HFFc6 (cell line): ENCODE measurements at regions not wholly inside any gene's neighbourhood (a gene's known extent, or its start where the extent isn't known, plus 50 kb on each side); places are given as distances from the start of the nearest gene placed in this dataset.

Experiments
- DNase-seq: peaks from one replicate; pipeline ENCODE4 v3.0.0-alpha.2; 2018
- H3K27ac Mint-ChIP-seq: 2 replicates; pipeline ENCODE4 v1.8.0; 2020; ENCODE audit warnings: mild to moderate bottlenecking, mixed read lengths
- H3K27me3 Mint-ChIP-seq: 2 replicates; pipeline ENCODE4 v1.8.0; 2021; ENCODE audit warnings: mild to moderate bottlenecking, moderate library complexity, mixed read lengths; ENCODE audit not compliant: insufficient read depth
- H3K36me3 Mint-ChIP-seq: 2 replicates; pipeline ENCODE4 v1.8.0; 2021; ENCODE audit warnings: low read depth, mixed read lengths
- H3K4me1 Mint-ChIP-seq: 2 replicates; pipeline ENCODE4 v1.8.0; 2020; ENCODE audit warnings: low read depth, mixed read lengths
- H3K4me3 Mint-ChIP-seq: 2 replicates; pipeline ENCODE4 v1.8.0; 2020; ENCODE audit warnings: mild to moderate bottlenecking, moderate library complexity, mixed read lengths
- H3K9me3 Mint-ChIP-seq: 2 replicates; pipeline ENCODE4 v1.8.0; 2020; ENCODE audit warnings: mild to moderate bottlenecking, mixed read lengths
- TF ChIP-seq, protein P1 (sequence below): fragments of 200-600 bp; sonication (generic); IDR thresholded peaks from 2 replicates; pipeline ENCODE4 v1.5.0; 2021; ENCODE audit warnings: antibody characterized with exemption, mild to moderate bottlenecking

DNA sequence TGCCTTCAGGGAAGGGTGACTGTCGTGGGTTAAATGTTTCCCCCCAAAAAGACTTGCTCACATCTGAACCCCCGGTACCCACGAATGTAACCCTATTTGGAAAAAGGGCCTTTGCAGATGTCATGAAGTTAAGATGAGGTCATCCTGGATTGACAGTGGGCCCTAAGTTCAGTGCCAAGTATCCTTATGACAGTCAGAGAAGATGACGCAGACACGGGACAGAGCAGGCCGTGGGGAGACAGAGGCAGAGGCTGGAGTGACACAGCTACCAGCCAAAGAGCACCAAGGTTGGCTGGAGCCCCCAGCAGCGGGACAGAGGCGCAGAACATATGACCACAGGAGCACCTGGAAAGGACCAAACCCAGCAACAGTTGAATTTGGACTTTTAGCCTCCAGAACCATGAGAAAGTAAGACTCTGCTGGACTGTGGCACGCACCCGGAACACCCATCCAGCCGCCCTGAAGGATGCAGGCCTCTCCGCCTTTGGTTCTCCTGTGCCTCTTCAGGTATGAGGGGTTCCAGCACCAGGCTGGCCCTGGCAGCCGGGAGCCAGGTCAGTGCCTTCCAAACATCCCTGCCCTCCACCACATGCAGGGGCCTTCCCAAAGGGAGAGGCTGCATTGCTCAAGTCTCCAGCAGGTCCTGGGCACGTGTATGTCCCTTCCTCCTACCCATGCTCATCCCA is 104.0 kb downstream of the FOXL1 start:
- no peak for DNase-seq
- Mint-ChIP-seq H3K27ac (peak overlapping the region; percentile 40; the same call in 1 of the 2 replicates), H3K4me3 (no peak overlapping the region), H3K27me3 (peaks cover 3% of the 10 kb centered on the region), H3K4me1 (peaks cover 48% of the 10 kb centered on the region), H3K36me3 (peaks cover 6% of the 10 kb centered on the region; the same call in 1 of the 2 replicates), H3K9me3 (0 out of 2 replicates have a peak, but pooled peaks cover 4% of the 10 kb centered on the region)
- TF ChIP-seq, protein P1, sequence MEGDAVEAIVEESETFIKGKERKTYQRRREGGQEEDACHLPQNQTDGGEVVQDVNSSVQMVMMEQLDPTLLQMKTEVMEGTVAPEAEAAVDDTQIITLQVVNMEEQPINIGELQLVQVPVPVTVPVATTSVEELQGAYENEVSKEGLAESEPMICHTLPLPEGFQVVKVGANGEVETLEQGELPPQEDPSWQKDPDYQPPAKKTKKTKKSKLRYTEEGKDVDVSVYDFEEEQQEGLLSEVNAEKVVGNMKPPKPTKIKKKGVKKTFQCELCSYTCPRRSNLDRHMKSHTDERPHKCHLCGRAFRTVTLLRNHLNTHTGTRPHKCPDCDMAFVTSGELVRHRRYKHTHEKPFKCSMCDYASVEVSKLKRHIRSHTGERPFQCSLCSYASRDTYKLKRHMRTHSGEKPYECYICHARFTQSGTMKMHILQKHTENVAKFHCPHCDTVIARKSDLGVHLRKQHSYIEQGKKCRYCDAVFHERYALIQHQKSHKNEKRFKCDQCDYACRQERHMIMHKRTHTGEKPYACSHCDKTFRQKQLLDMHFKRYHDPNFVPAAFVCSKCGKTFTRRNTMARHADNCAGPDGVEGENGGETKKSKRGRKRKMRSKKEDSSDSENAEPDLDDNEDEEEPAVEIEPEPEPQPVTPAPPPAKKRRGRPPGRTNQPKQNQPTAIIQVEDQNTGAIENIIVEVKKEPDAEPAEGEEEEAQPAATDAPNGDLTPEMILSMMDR, result no peak

DNA sequence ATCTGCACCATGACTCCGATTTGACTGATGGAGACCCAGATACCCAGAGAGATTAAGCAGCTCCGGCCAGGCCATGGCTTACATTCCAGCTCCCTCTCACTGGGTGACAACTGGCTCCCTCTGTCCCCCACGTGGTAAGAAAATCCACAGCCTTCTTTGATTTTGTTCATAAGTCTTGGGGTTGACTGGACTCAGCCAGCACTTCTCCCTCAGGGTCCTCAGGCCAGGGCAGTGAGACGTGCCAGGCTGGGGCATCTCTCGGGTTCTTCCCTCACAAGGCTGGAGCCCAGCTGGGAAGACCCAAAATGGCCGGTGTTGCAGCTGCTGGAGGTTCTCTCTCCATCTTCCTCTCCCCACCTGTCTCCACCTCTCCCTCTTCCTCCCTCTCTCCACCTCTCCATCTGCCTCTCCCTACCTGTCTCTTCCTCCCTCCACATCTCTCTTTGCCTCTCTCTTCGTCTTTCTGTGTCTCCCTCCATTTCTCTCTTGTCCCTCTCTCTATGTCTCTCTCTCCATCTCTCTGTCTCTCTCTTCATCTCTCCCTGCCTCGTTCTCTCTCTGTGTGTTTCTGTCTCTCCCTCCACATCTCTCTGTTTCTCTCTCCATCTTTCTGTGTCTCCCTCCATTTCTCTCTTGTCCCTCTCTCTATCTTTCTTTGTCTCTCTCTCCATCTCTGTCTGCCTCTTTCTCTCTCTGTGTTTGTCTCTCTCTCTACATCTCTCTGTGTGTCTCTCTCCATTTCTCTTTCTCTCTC is 105.3 kb downstream of the FOXL1 start:
- DNase-seq, result no peak
- TF ChIP-seq, protein P1, result no peak
- Mint-ChIP-seq H3K4me3 (no peak overlapping the region), H3K27ac (no peak overlapping the region; the same call in 1 of the 2 replicates), H3K27me3 (peaks cover 3% of the 10 kb centered on the region), H3K9me3 (0 out of 2 replicates have a peak, but pooled peaks cover 4% of the 10 kb centered on the region), H3K4me1 (peaks cover 48% of the 10 kb centered on the region), H3K36me3 (peaks cover 6% of the 10 kb centered on the region; the same call in 1 of the 2 replicates)

DNA sequence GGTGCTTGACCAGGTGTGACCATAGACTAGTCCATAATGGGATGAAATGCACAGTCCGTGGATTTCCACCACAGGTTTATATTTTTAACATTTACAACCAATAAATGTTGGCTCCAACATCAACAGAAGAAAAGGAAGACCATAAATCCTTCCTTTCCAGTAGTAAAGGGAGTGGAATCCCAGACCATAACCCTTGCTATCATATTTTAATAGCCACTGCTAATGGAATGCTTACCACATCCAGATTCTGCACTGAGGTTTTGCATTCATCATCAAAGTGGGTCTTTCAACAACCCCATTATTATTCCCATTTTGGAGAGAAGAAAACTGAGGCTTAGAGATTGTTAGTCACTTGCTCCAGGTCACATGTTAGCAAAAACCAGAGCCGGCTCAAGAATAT is 106.7 kb downstream of the FOXL1 start:
- no peaks in the 10 kb centered on the region for H3K9me3 Mint-ChIP-seq
- TF ChIP-seq, protein P1, result no peak
- peaks cover 39% of the 10 kb centered on the region for H3K4me1 Mint-ChIP-seq
- peaks cover 10% of the 10 kb centered on the region; the same call in 1 of the 2 replicates for H3K36me3 Mint-ChIP-seq
- DNase-seq, result no peak
- peaks cover 3% of the 10 kb centered on the region for H3K27me3 Mint-ChIP-seq
- H3K4me3 Mint-ChIP-seq, result no peak overlapping the region
- H3K27ac Mint-ChIP-seq, result no peak overlapping the region

DNA sequence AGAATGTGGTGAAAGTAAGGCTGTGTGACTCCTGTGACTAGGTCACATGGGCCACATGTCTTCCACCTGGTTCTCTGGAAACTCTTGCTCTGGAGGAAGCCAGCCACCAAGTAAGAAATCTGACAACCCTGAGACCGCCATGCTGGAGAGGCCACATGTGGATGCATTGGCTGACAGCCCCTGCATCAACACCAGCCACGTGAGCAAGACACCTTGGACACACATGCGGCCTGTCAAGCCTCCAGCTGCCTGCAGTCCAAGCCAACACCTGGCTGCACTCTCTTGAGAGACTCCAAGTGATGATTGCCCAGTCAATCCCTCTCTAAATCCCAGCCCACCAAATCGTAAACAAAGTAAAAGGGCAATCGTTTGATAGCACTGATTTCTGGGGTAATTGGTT is 112.6 kb downstream of the FOXL1 start:
- Mint-ChIP-seq H3K9me3 (no peaks in the 10 kb centered on the region), H3K27ac (no peak overlapping the region), H3K4me3 (no peak overlapping the region), H3K27me3 (no peaks in the 10 kb centered on the region; the same call in none of the 2 replicates), H3K4me1 (peaks cover 11% of the 10 kb centered on the region), H3K36me3 (0 out of 2 replicates have a peak, but pooled peaks cover 10% of the 10 kb centered on the region)
- TF ChIP-seq, protein P1, result no peak
- no peak for DNase-seq

DNA sequence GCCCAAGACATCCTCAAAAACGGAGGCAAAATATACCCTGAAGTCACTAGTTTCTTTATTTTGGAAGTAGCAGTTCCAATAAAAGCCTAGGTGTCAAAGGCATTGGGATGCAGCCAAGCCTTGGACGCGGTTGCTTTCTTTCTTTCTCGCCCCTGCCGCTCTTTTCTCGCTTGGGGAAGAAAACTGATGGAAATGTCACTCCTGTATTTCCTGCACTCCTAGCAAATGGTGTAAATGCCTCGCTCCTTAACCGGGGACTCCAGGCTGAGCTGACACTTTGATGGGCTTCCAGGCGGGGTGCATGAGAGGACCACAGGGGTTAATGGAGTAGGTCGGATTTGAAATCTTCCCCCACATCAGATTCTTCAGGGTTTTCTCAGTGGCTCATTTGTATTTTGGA is 114.1 kb downstream of the FOXL1 start:
- no peak for DNase-seq
- H3K27ac Mint-ChIP-seq, result no peak overlapping the region
- H3K9me3 Mint-ChIP-seq, result no peaks in the 10 kb centered on the region
- H3K36me3 Mint-ChIP-seq, result 0 out of 2 replicates have a peak, but pooled peaks cover 10% of the 10 kb centered on the region
- H3K4me3 Mint-ChIP-seq, result no peak overlapping the region
- TF ChIP-seq, protein P1, result no peak
- no peaks in the 10 kb centered on the region; the same call in none of the 2 replicates for H3K27me3 Mint-ChIP-seq
- peaks cover 14% of the 10 kb centered on the region for H3K4me1 Mint-ChIP-seq
